HFF-Myc (cell line): ENCODE measurements at regions not wholly inside any gene's neighbourhood (a gene's known extent, or its start where the extent isn't known, plus 50 kb on each side); places are given as distances from the start of the nearest gene placed in this dataset.
"Not testable (repeated sequence)": the region's sequence is repeated elsewhere in the genome, so short reads cannot be mapped to it uniquely, and the experiment has no call there.

Experiments used
- DNase-seq: peaks from one replicate; pipeline ENCODE4 v3.0.0-alpha.2; 2011; ENCODE audit warnings: low read depth; ENCODE audit errors: extremely low read depth
- H3K4me3 ChIP-seq: replicated peaks from 2 replicates; pipeline ENCODE4 v1.5.1; 2011; ENCODE audit warnings: low read depth, mild to moderate bottlenecking, control low read depth, low read length
- CTCF ChIP-seq: IDR thresholded peaks from 2 replicates; pipeline ENCODE4 v1.5.1; 2012; ENCODE audit warnings: mild to moderate bottlenecking, low read depth, low read length, control low read depth; ENCODE audit errors: missing control alignments

- TF ChIP-seq CTCF, result no peak
- H3K4me3 ChIP-seq, result no peak overlapping the region
- DNase-seq, result no peak
These were observed 120.6 kb downstream of the DIRAS2 start for GRCh38 chr9:90521811-90522570.

GRCh38 chr9:90523958-90524357 lies 118.7 kb downstream of the DIRAS2 start:
- no peak for DNase-seq
- no peak overlapping the region for H3K4me3 ChIP-seq

GRCh38 chr9:90526386-90526785 lies 116.2 kb downstream of the DIRAS2 start:
- H3K4me3 ChIP-seq, result no peak overlapping the region
- no peak for TF ChIP-seq CTCF
- DNase-seq, result no peak

More at GRCh38 chr9:90523958-90524357, 118.7 kb downstream of the DIRAS2 start:
- no peak for TF ChIP-seq CTCF

DNA sequence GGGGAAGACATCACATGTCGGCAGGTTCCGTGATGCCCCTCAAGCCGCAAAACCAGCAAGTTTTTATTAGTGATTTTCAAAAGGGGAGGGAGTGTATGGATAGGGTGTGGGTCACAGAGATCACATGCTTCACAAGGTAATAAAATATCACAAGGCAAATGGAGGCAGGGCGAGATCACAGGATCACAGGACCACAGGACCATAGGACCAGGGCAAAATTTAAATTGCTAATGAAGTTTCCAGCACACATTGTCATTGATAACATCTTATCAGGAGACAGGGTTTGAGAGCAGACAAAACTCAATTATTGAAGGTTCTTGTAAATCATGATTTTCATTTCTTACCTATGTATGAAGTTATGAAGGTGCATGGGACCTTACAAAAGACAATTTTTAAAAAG lies 106.5 kb downstream of the DIRAS2 start:
- H3K4me3 ChIP-seq, result not testable (repeated sequence)

GRCh38 chr9:90538566-90538965 lies 104.1 kb downstream of the DIRAS2 start:
- H3K4me3 ChIP-seq, result no peak overlapping the region
- DNase-seq, result no peak
- TF ChIP-seq CTCF, result no peak

More for the DNA sequence above, 106.5 kb downstream of the DIRAS2 start:
- not testable (repeated sequence) for DNase-seq

DNA sequence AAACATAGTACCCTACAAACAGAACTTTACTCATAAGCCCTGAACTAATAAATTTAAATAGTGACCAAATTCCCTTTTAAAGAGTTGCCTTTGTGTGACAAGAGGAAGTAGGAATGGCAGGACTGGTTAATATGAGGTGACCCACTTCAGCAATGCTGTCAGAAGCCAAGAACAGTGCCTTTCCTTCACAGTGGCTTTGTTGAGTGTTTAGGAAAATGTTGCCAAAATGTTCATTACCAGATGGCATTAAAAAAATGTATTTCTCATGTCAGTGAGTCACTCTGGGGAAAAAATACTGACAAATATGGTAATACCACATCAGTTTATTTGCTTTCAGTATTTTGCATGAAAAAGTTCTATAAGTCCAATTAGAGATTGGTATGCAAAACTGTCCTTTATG lies 103.3 kb downstream of the DIRAS2 start:
- H3K4me3 ChIP-seq, result no peak overlapping the region
- no peak for DNase-seq
- TF ChIP-seq CTCF, result no peak

- DNase-seq, result no peak
- TF ChIP-seq CTCF, result no peak
- H3K4me3 ChIP-seq, result no peak overlapping the region
These were observed 101.9 kb downstream of the DIRAS2 start for GRCh38 chr9:90540734-90541133.
